ENCODE measurements at regions not wholly inside any gene's neighbourhood (a gene's known extent, or its start where the extent isn't known, plus 50 kb on each side); places are given as distances from the start of the nearest gene placed in this dataset.

GRCh38 chr3:72297481-72297880 is 512.5 kb upstream of the PROK2 start:
- TF ChIP-seq CTCF (IDR thresholded peaks at IDR 0.05) (no peak), POLR2A (IDR thresholded peaks at IDR 0.05) (no peak), POLR2AphosphoS5 (IDR thresholded peaks at IDR 0.05) (no peak)

Data from transverse colon (tissue), 4 donors.